ENCODE measurements at regions not wholly inside any gene's neighbourhood (a gene's known extent, or its start where the extent isn't known, plus 50 kb on each side); places are given as distances from the start of the nearest gene placed in this dataset.

- no CpG with 5 or more reads among the region's 1 CpG for WGBS (ENCODE audit: insufficient coverage)
- no peaks in the 10 kb centered on the region for H3K4me1 Mint-ChIP-seq
- H3K27me3 Mint-ChIP-seq, result peaks cover 10 to 12% of the 10 kb centered on the region in 2 donors
- Histone ChIP-seq H3K9me3 (no peaks in the 10 kb centered on the region), H3K36me3 (ENCODE audit: control insufficient read depth in 2 of 2, extremely low read depth in 1 of 2, insufficient read depth in 1 of 2, low read length in 1 of 2) (no peaks in the 10 kb centered on the region), H3K27ac (ENCODE audit: low read length) (no peak overlapping the region), H3K27me3 (replicated peaks in 1 of 2; ENCODE audit: control insufficient read depth in 2 of 2, extremely low read depth in 1 of 2, insufficient read depth in 2 of 2, low read length in 1 of 2) (peaks cover 0 to 8% of the 10 kb centered on the region in 2 experiments), H3K4me3 (ENCODE audit: control insufficient read depth in 1 of 2, extremely low read depth in 1 of 2, low read length in 1 of 2) (no peak overlapping the region), H3K4me1 (ENCODE audit: control insufficient read depth in 1 of 2, extremely low read depth in 1 of 2, insufficient read depth in 2 of 2, low read length in 2 of 2) (no peaks in the 10 kb centered on the region)
- H3K27ac Mint-ChIP-seq, result no peak overlapping the region
- ATAC-seq (replicated peaks in 1 of 4) (no peak), DNase-seq (no peak)
- POLR2A ChIA-PET, result no interaction called here
- H3K36me3 Mint-ChIP-seq, result no peaks in the 10 kb centered on the region
- H3K9me3 Mint-ChIP-seq, result no peaks in the 10 kb centered on the region
- CTCF ChIA-PET, result interaction anchor here in 1 of 2 donors (0.7 kb wide), 1 partner anchor 242 kb away, joined by 3 read pairs; no protein-coding TSS in a partner anchor
- no peak overlapping the region for H3K4me3 Mint-ChIP-seq
These were observed 103.8 kb upstream of the MIER3 start for GRCh38 chr5:57055731-57056130.

DNA sequence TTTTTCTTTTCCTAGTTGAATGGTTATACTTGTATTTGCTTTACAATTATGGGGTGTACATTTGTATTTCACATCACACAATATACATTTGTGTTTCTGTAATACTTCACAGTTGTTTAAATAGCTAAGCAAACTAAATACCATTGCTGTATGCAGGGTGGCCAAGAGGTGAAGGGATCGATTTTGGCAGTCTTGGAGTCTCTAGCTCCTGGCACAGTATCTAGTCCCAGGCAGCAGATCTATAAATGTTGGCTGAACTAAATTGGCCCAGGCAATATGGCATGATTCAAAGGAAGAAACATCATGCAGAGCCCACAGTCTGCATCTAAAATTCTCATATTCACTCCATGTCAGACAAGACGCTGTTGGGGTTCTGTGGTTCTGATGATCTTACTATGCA lies 110.1 kb upstream of the GPBP1 start:
- CTCF ChIA-PET, result interaction anchor here (0.6 to 0.7 kb wide), 2 partner anchors 75 to 823 kb away, joined by 3 to 5 read pairs; no protein-coding TSS in a partner anchor

GRCh38 chr5:57066924-57067596 lies 106.8 kb upstream of the GPBP1 start:
- no CpG with 5 or more reads among the region's 6 CpGs for WGBS (ENCODE audit: insufficient coverage)
- Histone ChIP-seq H3K9me3 (no peaks in the 10 kb centered on the region), H3K36me3 (ENCODE audit: control insufficient read depth in 2 of 2, extremely low read depth in 1 of 2, insufficient read depth in 1 of 2, low read length in 1 of 2) (no peaks in the 10 kb centered on the region), H3K27me3 (replicated peaks in 1 of 2; ENCODE audit: control insufficient read depth in 2 of 2, extremely low read depth in 1 of 2, insufficient read depth in 2 of 2, low read length in 1 of 2) (peaks cover 0 to 7% of the 10 kb centered on the region in 2 experiments), H3K4me3 (ENCODE audit: control insufficient read depth in 1 of 2, extremely low read depth in 1 of 2, low read length in 1 of 2) (no peak overlapping the region), H3K27ac (ENCODE audit: low read length) (no peak overlapping the region), H3K4me1 (ENCODE audit: control insufficient read depth in 1 of 2, extremely low read depth in 1 of 2, insufficient read depth in 2 of 2, low read length in 2 of 2) (no peaks in the 10 kb centered on the region)
- Mint-ChIP-seq H3K36me3 (no peaks in the 10 kb centered on the region), H3K9me3 (peaks cover 4 to 23% (median 11%) of the 10 kb centered on the region in 3 donors), H3K27me3 (peaks cover 10 to 12% of the 10 kb centered on the region in 2 donors), H3K27ac (no peak overlapping the region), H3K4me1 (no peaks in the 10 kb centered on the region), H3K4me3 (no peak overlapping the region)
- no peak for ATAC-seq (replicated peaks in 1 of 4)
- CTCF ChIA-PET, result interaction anchor here in 1 of 2 donors (0.6 kb wide), 1 partner anchor 231 kb away, joined by 6 read pairs; no protein-coding TSS in a partner anchor
- POLR2A ChIA-PET, result interaction anchor here in 1 of 2 donors (0.7 kb wide), 1 partner anchor 17 kb away, joined by 3 read pairs; no protein-coding TSS in a partner anchor
- DNase-seq, result no peak

More for the DNA sequence above, 110.1 kb upstream of the GPBP1 start:
- Histone ChIP-seq H3K36me3 (ENCODE audit: control insufficient read depth in 2 of 2, extremely low read depth in 1 of 2, insufficient read depth in 1 of 2, low read length in 1 of 2) (no peaks in the 10 kb centered on the region), H3K4me1 (ENCODE audit: control insufficient read depth in 1 of 2, extremely low read depth in 1 of 2, insufficient read depth in 2 of 2, low read length in 2 of 2) (no peaks in the 10 kb centered on the region), H3K27ac (ENCODE audit: low read length) (no peak overlapping the region), H3K9me3 (no peaks in the 10 kb centered on the region), H3K27me3 (replicated peaks in 1 of 2; ENCODE audit: control insufficient read depth in 2 of 2, extremely low read depth in 1 of 2, insufficient read depth in 2 of 2, low read length in 1 of 2) (peaks cover 0 to 16% of the 10 kb centered on the region in 2 experiments), H3K4me3 (ENCODE audit: control insufficient read depth in 1 of 2, extremely low read depth in 1 of 2, low read length in 1 of 2) (no peak overlapping the region)
- no peaks in the 10 kb centered on the region for H3K4me1 Mint-ChIP-seq
- no CpG with 5 or more reads among the region's 2 CpGs for WGBS (ENCODE audit: insufficient coverage)
- H3K4me3 Mint-ChIP-seq, result no peak overlapping the region
- H3K36me3 Mint-ChIP-seq, result no peaks in the 10 kb centered on the region
- DNase-seq (no peak), ATAC-seq (replicated peaks in 1 of 4) (no peak)
- POLR2A ChIA-PET, result interaction anchor here in 1 of 2 donors (0.6 kb wide), 1 partner anchor 118 kb away, joined by 4 read pairs; no protein-coding TSS in a partner anchor
- H3K9me3 Mint-ChIP-seq, result peaks cover 0 to 8% (median 4%) of the 10 kb centered on the region in 3 donors
- H3K27ac Mint-ChIP-seq, result no peak overlapping the region
- H3K27me3 Mint-ChIP-seq, result peaks cover 8 to 17% of the 10 kb centered on the region in 2 donors

DNA sequence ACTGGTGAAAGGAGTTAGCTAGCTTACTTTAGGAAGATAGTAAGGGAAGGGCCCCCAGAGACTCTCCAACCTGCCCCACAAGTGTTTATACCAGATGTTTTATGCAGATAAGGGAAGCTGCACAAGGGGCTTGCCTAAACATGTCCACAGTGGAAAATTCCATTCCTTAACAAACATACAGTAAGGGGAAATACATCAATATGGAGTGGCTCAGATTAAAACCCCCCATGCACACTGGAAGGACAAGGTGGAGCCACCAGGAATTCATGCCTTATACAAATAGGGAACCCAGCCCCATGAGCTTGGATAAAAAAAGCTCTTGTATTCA lies 106.3 kb upstream of the GPBP1 start:
- Histone ChIP-seq H3K36me3 (ENCODE audit: control insufficient read depth in 2 of 2, extremely low read depth in 1 of 2, insufficient read depth in 1 of 2, low read length in 1 of 2) (no peaks in the 10 kb centered on the region), H3K4me1 (ENCODE audit: control insufficient read depth in 1 of 2, extremely low read depth in 1 of 2, insufficient read depth in 2 of 2, low read length in 2 of 2) (no peaks in the 10 kb centered on the region), H3K27me3 (replicated peaks in 1 of 2; ENCODE audit: control insufficient read depth in 2 of 2, extremely low read depth in 1 of 2, insufficient read depth in 2 of 2, low read length in 1 of 2) (peaks cover 0 to 7% of the 10 kb centered on the region in 2 experiments), H3K27ac (ENCODE audit: low read length) (no peak overlapping the region), H3K9me3 (no peaks in the 10 kb centered on the region), H3K4me3 (ENCODE audit: control insufficient read depth in 1 of 2, extremely low read depth in 1 of 2, low read length in 1 of 2) (no peak overlapping the region)
- Mint-ChIP-seq H3K4me1 (no peaks in the 10 kb centered on the region), H3K36me3 (no peaks in the 10 kb centered on the region), H3K9me3 (peaks cover 4 to 23% (median 11%) of the 10 kb centered on the region in 3 donors), H3K4me3 (no peak overlapping the region), H3K27me3 (peaks cover 12 to 14% of the 10 kb centered on the region in 2 donors), H3K27ac (no peak overlapping the region)
- no peak for ATAC-seq (replicated peaks in 1 of 4)
- ChIA-PET POLR2A (interaction anchor here in 1 of 2 donors (0.7 kb wide), 1 partner anchor 16 kb away, joined by 3 read pairs; no protein-coding TSS in a partner anchor), CTCF (interaction anchor here (0.6 kb wide), 2 partner anchors 230 to 985 kb away, joined by 3 to 6 read pairs; no protein-coding TSS in a partner anchor)
- no peak for DNase-seq

- no peak overlapping the region for H3K27ac ChIP-seq (ENCODE audit: low read length)
- DNase-seq (no peak), ATAC-seq (replicated peaks in 1 of 4) (no peak)
- POLR2A ChIA-PET, result no interaction called here
- CTCF ChIA-PET, result no interaction called here
- no peaks in the 10 kb centered on the region for H3K9me3 ChIP-seq
- Mint-ChIP-seq H3K9me3 (peaks cover 4 to 23% (median 11%) of the 10 kb centered on the region in 3 donors), H3K36me3 (no peaks in the 10 kb centered on the region), H3K4me1 (no peaks in the 10 kb centered on the region), H3K27ac (no peak overlapping the region), H3K4me3 (no peak overlapping the region), H3K27me3 (peaks cover 11 to 16% of the 10 kb centered on the region in 2 donors)
- H3K27me3 ChIP-seq (replicated peaks in 1 of 2; ENCODE audit: control insufficient read depth in 2 of 2, extremely low read depth in 1 of 2, insufficient read depth in 2 of 2, low read length in 1 of 2), result peaks cover 0 to 7% of the 10 kb centered on the region in 2 experiments
- H3K4me3 ChIP-seq (ENCODE audit: control insufficient read depth in 1 of 2, extremely low read depth in 1 of 2, low read length in 1 of 2), result no peak overlapping the region
- no peaks in the 10 kb centered on the region for H3K4me1 ChIP-seq (ENCODE audit: control insufficient read depth in 1 of 2, extremely low read depth in 1 of 2, insufficient read depth in 2 of 2, low read length in 2 of 2)
- H3K36me3 ChIP-seq (ENCODE audit: control insufficient read depth in 2 of 2, extremely low read depth in 1 of 2, insufficient read depth in 1 of 2, low read length in 1 of 2), result no peaks in the 10 kb centered on the region
- 90% methylated on average over 2 of the region's 6 CpGs for WGBS (ENCODE audit: insufficient coverage)
These were observed 104.6 kb upstream of the GPBP1 start for GRCh38 chr5:57069115-57069835.

- H3K9me3 ChIP-seq, result no peaks in the 10 kb centered on the region
- Mint-ChIP-seq H3K27me3 (peaks cover 6 to 14% of the 10 kb centered on the region in 2 donors), H3K9me3 (peaks cover 0 to 15% (median 11%) of the 10 kb centered on the region in 3 donors), H3K27ac (no peak overlapping the region), H3K36me3 (no peaks in the 10 kb centered on the region), H3K4me3 (no peak overlapping the region), H3K4me1 (no peaks in the 10 kb centered on the region)
- POLR2A ChIA-PET, result no interaction called here
- no peak overlapping the region for H3K4me3 ChIP-seq (ENCODE audit: control insufficient read depth in 1 of 2, extremely low read depth in 1 of 2, low read length in 1 of 2)
- WGBS (ENCODE audit: insufficient coverage), result no CpG with 5 or more reads among the region's 3 CpGs
- DNase-seq (no peak), ATAC-seq (replicated peaks in 1 of 4) (no peak)
- peaks cover 0 to 3% of the 10 kb centered on the region in 2 experiments for H3K27me3 ChIP-seq (replicated peaks in 1 of 2; ENCODE audit: control insufficient read depth in 2 of 2, extremely low read depth in 1 of 2, insufficient read depth in 2 of 2, low read length in 1 of 2)
- H3K36me3 ChIP-seq (ENCODE audit: control insufficient read depth in 2 of 2, extremely low read depth in 1 of 2, insufficient read depth in 1 of 2, low read length in 1 of 2), result no peaks in the 10 kb centered on the region
- H3K4me1 ChIP-seq (ENCODE audit: control insufficient read depth in 1 of 2, extremely low read depth in 1 of 2, insufficient read depth in 2 of 2, low read length in 2 of 2), result no peaks in the 10 kb centered on the region
- no peak overlapping the region for H3K27ac ChIP-seq (ENCODE audit: low read length)
- CTCF ChIA-PET, result no interaction called here
These were observed 101.5 kb upstream of the GPBP1 start for GRCh38 chr5:57072218-57072892.

Measured in T-cell (primary cell).